C4-2B (cell line): ENCODE measurements at regions not wholly inside any gene's neighbourhood (a gene's known extent, or its start where the extent isn't known, plus 50 kb on each side); places are given as distances from the start of the nearest gene placed in this dataset.

Experiments used
- CTCF ChIP-seq: fragments of 450-650 bp; conservative IDR thresholded peaks from 2 replicates; pipeline ENCODE4 v1.5.1; 2017; ENCODE audit warnings: mild to moderate bottlenecking
- ZFX ChIP-seq: fragments of 450-650 bp; IDR thresholded peaks from 2 replicates; pipeline ENCODE4 v1.6.1; 2017

DNA sequence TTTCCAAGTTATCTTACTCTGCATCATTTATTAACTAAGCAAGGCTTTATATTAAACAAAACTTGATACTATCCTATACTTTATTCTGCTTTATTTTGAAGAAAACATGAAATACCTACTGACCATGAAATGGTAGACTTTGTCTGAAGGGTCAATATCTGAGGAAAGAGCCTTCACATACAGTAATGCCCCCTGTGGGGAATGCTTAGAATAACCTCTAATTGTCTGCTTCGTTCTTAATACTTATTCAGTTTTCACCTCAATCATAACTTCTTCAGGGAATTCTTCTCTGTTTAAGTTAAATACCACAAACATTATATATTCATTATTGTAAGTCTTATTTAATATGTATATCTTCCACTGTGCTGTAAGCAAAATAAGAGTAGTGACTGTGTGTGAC lies 498.9 kb upstream of the MANEA start:
- TF ChIP-seq CTCF (peak; percentile 37), ZFX (no peak)
